PC-3 (cell line): ENCODE measurements at regions not wholly inside any gene's neighbourhood (a gene's known extent, or its start where the extent isn't known, plus 50 kb on each side); places are given as distances from the start of the nearest gene placed in this dataset.

Experiments used
- ATAC-seq: fragments of 200-7000 bp; cut with Tn5 transposase; 2 replicates; pipeline ENCODE4 v1.9.1; 2020; ENCODE audit warnings: mild to moderate bottlenecking, moderate library complexity
- BruUV-seq: library from RNA; stranded (reverse); fragments of 400-500 nt; replicated peaks from 2 replicates; lab custom pipeline; 2021; lab: Mats Ljungman, UMichigan
- CTCF ChIA-PET: fragments of 300-600 bp; sonication (Branson Sonifier 250); formaldehyde crosslinking; loops from one replicate; lab custom pipeline; 2022; ENCODE audit warnings: antibody characterized with exemption; lab: Charles Lee
- POLR2A ChIA-PET: fragments of 300-600 bp; sonication (Branson Sonifier 250); formaldehyde crosslinking; loops from one replicate; lab custom pipeline; 2022; ENCODE audit warnings: antibody characterized with exemption; ENCODE audit not compliant: unreplicated experiment; lab: Charles Lee
- DNase-seq: peaks from one replicate; pipeline ENCODE4 v3.0.0-alpha.2; 2015
- H2AFZ ChIP-seq: fragments of 300-600 bp; sonication (generic); 2 replicates; pipeline ENCODE4 v1.6.0; 2016; ENCODE audit warnings: antibody characterized with exemption, low read length
- H3F3A ChIP-seq: fragments of 300-600 bp; sonication (generic); one replicate; pipeline ENCODE4 v1.6.0; 2017; ENCODE audit warnings: antibody characterized with exemption, low read length, control low read depth, mild to moderate bottlenecking; ENCODE audit not compliant: unreplicated experiment
- H3K27ac ChIP-seq: fragments of 300-600 bp; sonication (generic); 2 replicates; pipeline ENCODE4 v1.5.1; 2016; ENCODE audit warnings: mild to moderate bottlenecking, low read length
- H3K27me3 ChIP-seq: fragments of 300-600 bp; sonication (generic); 2 replicates; pipeline ENCODE4 v1.6.1; 2016; ENCODE audit warnings: low read length, mixed read lengths
- H3K36me3 ChIP-seq: fragments of 300-600 bp; sonication (generic); 2 replicates; pipeline ENCODE4 v1.6.1; 2016; ENCODE audit warnings: low read depth, mixed run types, low read length, mixed read lengths
- H3K4me1 ChIP-seq: fragments of 300-600 bp; sonication (generic); 2 replicates; pipeline ENCODE4 v1.5.1; 2016; ENCODE audit warnings: low read length; ENCODE audit not compliant: insufficient read depth
- H3K4me2 ChIP-seq: fragments of 300-600 bp; sonication (generic); 2 replicates; pipeline ENCODE4 v1.6.0; 2016; ENCODE audit warnings: low read length
- H3K4me3 ChIP-seq: fragments of 300-600 bp; sonication (generic); 2 replicates; pipeline ENCODE4 v1.5.1; 2016; ENCODE audit warnings: mild to moderate bottlenecking, low read length, mixed read lengths
- H3K79me2 ChIP-seq: fragments of 300-600 bp; sonication (generic); 2 replicates; pipeline ENCODE4 v1.6.1; 2017; ENCODE audit warnings: low read length, mixed read lengths
- H3K9ac ChIP-seq: fragments of 300-600 bp; sonication (generic); 2 replicates; pipeline ENCODE4 v1.6.0; 2016; ENCODE audit warnings: mild to moderate bottlenecking, low read length
- H3K9me2 ChIP-seq: fragments of 300-600 bp; sonication (generic); replicated peaks from 2 replicates; pipeline ENCODE4 v1.6.1; 2016; ENCODE audit warnings: mixed run types, low read length, mixed read lengths
- H3K9me3 ChIP-seq: fragments of 300-600 bp; sonication (generic); 2 replicates; pipeline ENCODE4 v1.6.1; 2016; ENCODE audit warnings: low read length, mixed read lengths
- H4K20me1 ChIP-seq: fragments of 300-600 bp; sonication (generic); 2 replicates; pipeline ENCODE4 v1.6.1; 2016; ENCODE audit warnings: low read length, mixed read lengths
- CTCF ChIP-seq: fragments of 300-600 bp; sonication (generic); conservative IDR thresholded peaks from 2 replicates; pipeline ENCODE4 v1.5.1; 2017; ENCODE audit warnings: antibody characterized with exemption, low read depth, mild to moderate bottlenecking, low read length
- EZH2 ChIP-seq: fragments of 300-600 bp; sonication (generic); IDR thresholded peaks from one replicate; pipeline ENCODE4 v1.6.1; 2017; ENCODE audit warnings: antibody characterized with exemption, mild to moderate bottlenecking, low read length; ENCODE audit not compliant: unreplicated experiment
- EZH2phosphoT487 ChIP-seq: fragments of 300-600 bp; sonication (generic); IDR thresholded peaks from 2 replicates; pipeline ENCODE4 v1.6.1; 2018; ENCODE audit warnings: mild to moderate bottlenecking, antibody characterized with exemption, low read length, borderline replicate concordance
- intact Hi-C: fragments of 100-400 bp; cut with micrococcal nuclease; formaldehyde crosslinking; loops from 2 replicates; pipeline ENCODE4 v1.9.0; 2023

GRCh38 chr14:66174453-66174891 is 311.7 kb upstream of the CCDC196 start:
- Histone ChIP-seq H3K9me2 (no peaks in the 10 kb centered on the region), H3K9me3 (no peaks in the 10 kb centered on the region), H3K79me2 (no peaks in the 10 kb centered on the region), H3K4me1 (no peaks in the 10 kb centered on the region), H3F3A (no peaks in the 10 kb centered on the region), H3K4me3 (no peak overlapping the region), H2AFZ (no peak overlapping the region), H4K20me1 (no peaks in the 10 kb centered on the region), H3K27ac (no peak overlapping the region), H3K4me2 (no peak overlapping the region), H3K36me3 (no peaks in the 10 kb centered on the region), H3K9ac (no peak overlapping the region), H3K27me3 (peaks cover 65% of the 10 kb centered on the region)
- TF ChIP-seq EZH2 (no peak), CTCF (no peak), EZH2phosphoT487 (no peak)
- DNase-seq (no peak), ATAC-seq (no peak)
- ChIA-PET POLR2A (no interaction called here), CTCF (no interaction called here)
- no TSS peak for BruUV-seq
- intact Hi-C loops, result no loop called here

GRCh38 chr14:66177935-66178334 is 308.2 kb upstream of the CCDC196 start:
- POLR2A ChIA-PET, result no interaction called here
- Histone ChIP-seq H3K27ac (no peak overlapping the region), H3K4me2 (no peak overlapping the region), H3K9me2 (no peaks in the 10 kb centered on the region), H4K20me1 (no peaks in the 10 kb centered on the region), H3K4me1 (no peaks in the 10 kb centered on the region), H2AFZ (no peak overlapping the region), H3K9me3 (no peaks in the 10 kb centered on the region), H3K36me3 (no peaks in the 10 kb centered on the region), H3K27me3 (peaks cover 74% of the 10 kb centered on the region), H3K4me3 (no peak overlapping the region), H3K79me2 (no peaks in the 10 kb centered on the region), H3F3A (no peaks in the 10 kb centered on the region), H3K9ac (no peak overlapping the region)
- no peak for DNase-seq
- ATAC-seq, result no peak
- TF ChIP-seq CTCF, result no peak
- TF ChIP-seq EZH2, result no peak
- no peak for TF ChIP-seq EZH2phosphoT487
- BruUV-seq, result no TSS peak
- CTCF ChIA-PET, result no interaction called here
- intact Hi-C loops, result no loop called here

- Histone ChIP-seq H3K9me2 (no peaks in the 10 kb centered on the region), H3K9ac (no peak overlapping the region), H3K4me1 (no peaks in the 10 kb centered on the region), H3K27me3 (peaks cover 10% of the 10 kb centered on the region), H4K20me1 (no peaks in the 10 kb centered on the region), H3K4me3 (no peak overlapping the region), H2AFZ (no peak overlapping the region), H3K27ac (no peak overlapping the region), H3K4me2 (no peak overlapping the region), H3K9me3 (no peaks in the 10 kb centered on the region), H3F3A (no peaks in the 10 kb centered on the region), H3K36me3 (no peaks in the 10 kb centered on the region), H3K79me2 (no peaks in the 10 kb centered on the region)
- BruUV-seq, result no TSS peak
- ATAC-seq (no peak), DNase-seq (no peak)
- CTCF ChIA-PET, result no interaction called here
- POLR2A ChIA-PET, result interaction anchor here (0.7 kb wide), 1 partner anchor 166 kb away, joined by 6 read pairs; no protein-coding TSS in a partner anchor
- intact Hi-C loops, result no loop called here
- TF ChIP-seq EZH2, result no peak
- TF ChIP-seq CTCF, result no peak
- no peak for TF ChIP-seq EZH2phosphoT487
These were observed 289.5 kb upstream of the CCDC196 start for GRCh38 chr14:66196670-66197069.
